ENCODE measurements at regions not wholly inside any gene's neighbourhood (a gene's known extent, or its start where the extent isn't known, plus 50 kb on each side); places are given as distances from the start of the nearest gene placed in this dataset.

GRCh38 chr7:118648002-118648401 lies 423.5 kb downstream of the ANKRD7 start:
- H3K9me3 ChIP-seq (ENCODE audit: low read depth, low read length), result no peaks in the 10 kb centered on the region
- no peaks in the 10 kb centered on the region for H3K27me3 ChIP-seq (ENCODE audit: insufficient read depth, low read length)
- no peaks in the 10 kb centered on the region for H3K4me1 ChIP-seq (ENCODE audit: insufficient read depth, low read length)
- no peak overlapping the region for H3K4me3 ChIP-seq (ENCODE audit: low read length)

- H3K9me3 ChIP-seq (ENCODE audit: low read depth, low read length), result no peaks in the 10 kb centered on the region
- H3K27me3 ChIP-seq (ENCODE audit: insufficient read depth, low read length), result no peaks in the 10 kb centered on the region
- H3K4me1 ChIP-seq (ENCODE audit: insufficient read depth, low read length), result no peaks in the 10 kb centered on the region
Measured at GRCh38 chr7:118657391-118658005, 433.0 kb downstream of the ANKRD7 start.

DNA sequence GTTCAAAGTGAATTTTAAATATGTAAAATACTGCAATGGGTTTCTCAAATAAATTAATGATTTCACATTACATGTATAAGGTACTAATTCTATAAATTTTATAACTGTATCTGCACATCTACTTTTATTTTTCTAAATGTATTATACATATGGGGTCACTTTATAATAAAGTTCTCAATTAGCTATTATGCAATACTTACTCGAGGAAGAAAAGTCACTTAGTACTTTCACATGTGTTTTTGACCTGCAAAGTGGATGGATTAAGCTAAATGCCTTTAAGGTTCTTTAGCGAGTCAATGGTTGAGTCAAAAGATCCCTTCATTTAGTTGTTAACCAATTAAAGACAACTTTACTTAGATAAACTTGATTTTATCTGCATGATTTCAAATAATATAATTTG lies 437.8 kb downstream of the ANKRD7 start:
- H3K9me3 ChIP-seq (ENCODE audit: low read depth, low read length), result no peaks in the 10 kb centered on the region

More at GRCh38 chr7:118657391-118658005, 433.0 kb downstream of the ANKRD7 start:
- H3K4me3 ChIP-seq (ENCODE audit: low read length), result no peak overlapping the region

GRCh38 chr7:118664498-118664897 lies 440.0 kb downstream of the ANKRD7 start:
- no peak overlapping the region for H3K4me3 ChIP-seq (ENCODE audit: low read length)
- no peaks in the 10 kb centered on the region for H3K27me3 ChIP-seq (ENCODE audit: insufficient read depth, low read length)
- H3K9me3 ChIP-seq (ENCODE audit: low read depth, low read length), result no peaks in the 10 kb centered on the region
- no peaks in the 10 kb centered on the region for H3K4me1 ChIP-seq (ENCODE audit: insufficient read depth, low read length)

More for the DNA sequence above, 437.8 kb downstream of the ANKRD7 start:
- no peaks in the 10 kb centered on the region for H3K27me3 ChIP-seq (ENCODE audit: insufficient read depth, low read length)
- H3K4me1 ChIP-seq (ENCODE audit: insufficient read depth, low read length), result no peaks in the 10 kb centered on the region
- H3K4me3 ChIP-seq (ENCODE audit: low read length), result no peak overlapping the region

GRCh38 chr7:118671149-118671548 lies 446.6 kb downstream of the ANKRD7 start:
- H3K9me3 ChIP-seq (ENCODE audit: low read depth, low read length), result no peaks in the 10 kb centered on the region
- H3K27me3 ChIP-seq (ENCODE audit: insufficient read depth, low read length), result no peaks in the 10 kb centered on the region
- no peaks in the 10 kb centered on the region for H3K4me1 ChIP-seq (ENCODE audit: insufficient read depth, low read length)
- H3K4me3 ChIP-seq (ENCODE audit: low read length), result no peak overlapping the region

- Histone ChIP-seq H3K4me1 (ENCODE audit: insufficient read depth, low read length) (no peaks in the 10 kb centered on the region), H3K9me3 (ENCODE audit: low read depth, low read length) (no peaks in the 10 kb centered on the region), H3K4me3 (ENCODE audit: low read length) (no peak overlapping the region), H3K27me3 (ENCODE audit: insufficient read depth, low read length) (no peaks in the 10 kb centered on the region)
Measured at GRCh38 chr7:118684796-118685195, 460.3 kb downstream of the ANKRD7 start.

DNA sequence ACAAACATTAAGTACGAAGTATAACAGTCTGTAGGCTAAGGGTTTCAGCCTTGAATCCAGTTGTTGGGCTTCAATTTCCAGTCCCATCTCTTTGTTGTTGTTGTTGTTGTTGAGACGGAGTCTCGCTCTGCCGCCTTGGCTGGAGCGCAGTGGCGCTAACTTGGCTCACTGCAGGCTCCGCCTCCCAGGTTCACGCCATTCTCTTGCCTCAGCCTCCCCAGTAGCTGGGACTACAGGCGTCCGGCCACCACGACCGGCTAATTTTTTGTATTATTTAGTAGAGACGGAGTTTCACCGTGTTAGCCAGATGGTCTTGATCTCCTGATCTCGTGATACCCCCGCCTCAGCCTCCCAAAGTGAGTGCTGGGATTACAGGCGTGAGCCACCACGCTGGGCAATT lies 464.9 kb downstream of the ANKRD7 start:
- no peaks in the 10 kb centered on the region for H3K27me3 ChIP-seq (ENCODE audit: insufficient read depth, low read length)
- no peaks in the 10 kb centered on the region for H3K9me3 ChIP-seq (ENCODE audit: low read depth, low read length)
- no peaks in the 10 kb centered on the region for H3K4me1 ChIP-seq (ENCODE audit: insufficient read depth, low read length)
- no peak overlapping the region for H3K4me3 ChIP-seq (ENCODE audit: low read length)

- H3K9me3 ChIP-seq (ENCODE audit: low read depth, low read length), result no peaks in the 10 kb centered on the region
- H3K4me3 ChIP-seq (ENCODE audit: low read length), result no peak overlapping the region
- no peaks in the 10 kb centered on the region for H3K27me3 ChIP-seq (ENCODE audit: insufficient read depth, low read length)
- no peaks in the 10 kb centered on the region for H3K4me1 ChIP-seq (ENCODE audit: insufficient read depth, low read length)
Measured at GRCh38 chr7:118696879-118697278, 472.4 kb downstream of the ANKRD7 start.

GRCh38 chr7:118699222-118699621 lies 474.7 kb downstream of the ANKRD7 start:
- Histone ChIP-seq H3K4me3 (ENCODE audit: low read length) (no peak overlapping the region), H3K4me1 (ENCODE audit: insufficient read depth, low read length) (no peaks in the 10 kb centered on the region), H3K27me3 (ENCODE audit: insufficient read depth, low read length) (no peaks in the 10 kb centered on the region), H3K9me3 (ENCODE audit: low read depth, low read length) (no peaks in the 10 kb centered on the region)

DNA sequence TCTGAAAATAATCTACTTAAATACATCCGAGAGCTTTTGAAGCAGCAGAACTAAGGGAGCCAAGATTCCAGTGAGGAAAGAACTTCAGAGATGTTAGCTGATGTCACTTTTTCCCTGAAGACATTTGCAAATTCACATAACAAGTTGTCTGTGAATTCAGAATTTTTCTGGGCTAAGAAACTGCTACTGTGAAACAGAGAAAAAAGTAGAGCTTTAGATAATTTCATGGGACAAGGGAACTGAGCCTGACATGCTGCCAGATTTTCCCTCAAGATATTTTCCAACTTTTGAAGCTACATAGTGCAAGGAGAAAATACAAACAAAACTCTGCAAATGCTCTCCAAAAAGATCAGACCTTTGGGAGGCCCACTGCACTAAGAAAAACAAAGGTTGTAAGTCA lies 484.2 kb downstream of the ANKRD7 start:
- H3K27me3 ChIP-seq (ENCODE audit: insufficient read depth, low read length), result no peaks in the 10 kb centered on the region
- H3K9me3 ChIP-seq (ENCODE audit: low read depth, low read length), result no peaks in the 10 kb centered on the region
- H3K4me3 ChIP-seq (ENCODE audit: low read length), result no peak overlapping the region
- no peaks in the 10 kb centered on the region for H3K4me1 ChIP-seq (ENCODE audit: insufficient read depth, low read length)

GRCh38 chr7:118711688-118712087 lies 487.2 kb downstream of the ANKRD7 start:
- no peak overlapping the region for H3K4me3 ChIP-seq (ENCODE audit: low read length)
- no peaks in the 10 kb centered on the region for H3K9me3 ChIP-seq (ENCODE audit: low read depth, low read length)
- no peaks in the 10 kb centered on the region for H3K4me1 ChIP-seq (ENCODE audit: insufficient read depth, low read length)
- H3K27me3 ChIP-seq (ENCODE audit: insufficient read depth, low read length), result no peaks in the 10 kb centered on the region

DNA sequence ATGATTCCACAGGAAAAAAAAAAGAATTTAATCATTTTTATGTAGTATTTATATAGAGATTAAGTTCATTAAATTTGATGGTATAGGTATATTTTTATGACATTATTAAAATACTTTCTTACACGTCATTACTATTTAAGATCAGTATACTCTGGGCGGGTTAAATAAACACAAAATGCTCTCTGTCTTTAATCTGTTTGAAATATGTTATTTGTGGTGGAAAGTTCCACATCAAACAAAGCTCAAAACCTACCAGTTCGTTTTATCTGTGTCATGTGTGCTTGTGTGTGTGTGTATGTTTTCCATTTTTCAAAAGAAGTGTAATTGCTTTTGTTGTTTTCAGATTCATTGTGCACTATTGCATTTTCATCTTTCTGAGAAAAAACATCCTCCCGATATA lies 488.5 kb downstream of the ANKRD7 start:
- H3K9me3 ChIP-seq (ENCODE audit: low read depth, low read length), result no peaks in the 10 kb centered on the region
- H3K27me3 ChIP-seq (ENCODE audit: insufficient read depth, low read length), result no peaks in the 10 kb centered on the region
- no peak overlapping the region for H3K4me3 ChIP-seq (ENCODE audit: low read length)
- H3K4me1 ChIP-seq (ENCODE audit: insufficient read depth, low read length), result no peaks in the 10 kb centered on the region

DNA sequence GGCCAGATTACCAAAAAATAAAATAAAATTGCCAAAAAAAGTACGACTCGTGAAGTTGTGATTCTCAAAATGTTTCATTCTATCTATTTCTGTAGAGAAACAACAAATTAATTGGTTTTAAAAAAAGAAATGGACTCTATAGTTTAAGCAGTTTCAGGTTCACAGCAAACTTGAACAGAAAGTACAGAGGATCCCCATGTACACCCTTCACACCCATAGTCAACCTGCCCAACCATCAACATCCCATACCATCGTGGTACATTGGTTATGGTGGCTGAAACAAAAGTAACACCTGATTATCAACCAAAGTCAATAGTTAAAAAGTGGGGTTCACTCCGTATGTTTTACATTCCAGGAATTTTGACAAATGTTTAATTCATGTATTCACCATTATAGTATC lies 496.1 kb downstream of the ANKRD7 start:
- no peak overlapping the region for H3K4me3 ChIP-seq (ENCODE audit: low read length)
- H3K9me3 ChIP-seq (ENCODE audit: low read depth, low read length), result no peaks in the 10 kb centered on the region
- H3K4me1 ChIP-seq (ENCODE audit: insufficient read depth, low read length), result no peaks in the 10 kb centered on the region
- no peaks in the 10 kb centered on the region for H3K27me3 ChIP-seq (ENCODE audit: insufficient read depth, low read length)

- H3K4me3 ChIP-seq (ENCODE audit: low read length), result no peak overlapping the region
- no peaks in the 10 kb centered on the region for H3K9me3 ChIP-seq (ENCODE audit: low read depth, low read length)
- H3K27me3 ChIP-seq (ENCODE audit: insufficient read depth, low read length), result no peaks in the 10 kb centered on the region
- no peaks in the 10 kb centered on the region for H3K4me1 ChIP-seq (ENCODE audit: insufficient read depth, low read length)
Measured at GRCh38 chr7:118731854-118732253, 507.4 kb downstream of the ANKRD7 start.

GRCh38 chr7:118734541-118734940 lies 510.0 kb downstream of the ANKRD7 start:
- Histone ChIP-seq H3K4me1 (ENCODE audit: insufficient read depth, low read length) (no peaks in the 10 kb centered on the region), H3K27me3 (ENCODE audit: insufficient read depth, low read length) (no peaks in the 10 kb centered on the region), H3K4me3 (ENCODE audit: low read length) (no peak overlapping the region), H3K9me3 (ENCODE audit: low read depth, low read length) (no peaks in the 10 kb centered on the region)

GRCh38 chr7:118735441-118735840 lies 510.9 kb downstream of the ANKRD7 start:
- no peak overlapping the region for H3K4me3 ChIP-seq (ENCODE audit: low read length)
- H3K4me1 ChIP-seq (ENCODE audit: insufficient read depth, low read length), result no peaks in the 10 kb centered on the region
- no peaks in the 10 kb centered on the region for H3K27me3 ChIP-seq (ENCODE audit: insufficient read depth, low read length)
- H3K9me3 ChIP-seq (ENCODE audit: low read depth, low read length), result no peaks in the 10 kb centered on the region
